Karpas-422 (cell line): ENCODE measurements at regions not wholly inside any gene's neighbourhood (a gene's known extent, or its start where the extent isn't known, plus 50 kb on each side); places are given as distances from the start of the nearest gene placed in this dataset.

Experiments used
- DNase-seq: peaks from one replicate; pipeline ENCODE4 v3.0.0-alpha.2; 2015
- H2AFZ ChIP-seq: fragments of 200-600 bp; sonication (generic); 2 replicates; pipeline ENCODE4 v1.6.1; 2014; ENCODE audit warnings: antibody characterized with exemption, low read length, mixed read lengths
- H3K27ac ChIP-seq: fragments of 200-600 bp; sonication (generic); 2 replicates; pipeline ENCODE4 v1.5.1; 2014; ENCODE audit warnings: mild to moderate bottlenecking, low read length, moderate library complexity
- H3K27me3 ChIP-seq: fragments of 200-600 bp; sonication (generic); 2 replicates; pipeline ENCODE4 v1.6.1; 2014; ENCODE audit warnings: low read length, mixed read lengths
- H3K36me3 ChIP-seq: fragments of 200-600 bp; sonication (generic); 2 replicates; pipeline ENCODE4 v1.6.1; 2014; ENCODE audit warnings: low read length, mixed read lengths; ENCODE audit not compliant: insufficient read depth
- H3K4me1 ChIP-seq: fragments of 200-600 bp; sonication (generic); 2 replicates; pipeline ENCODE4 v1.6.1; 2014; ENCODE audit warnings: mild to moderate bottlenecking, low read length, mixed read lengths
- H3K4me2 ChIP-seq: fragments of 200-600 bp; sonication (generic); 2 replicates; pipeline ENCODE4 v1.6.1; 2014; ENCODE audit warnings: low read length, low read depth, mild to moderate bottlenecking; ENCODE audit not compliant: poor library complexity, severe bottlenecking
- H3K4me3 ChIP-seq: fragments of 200-600 bp; sonication (generic); 2 replicates; pipeline ENCODE4 v1.5.1; 2014; ENCODE audit warnings: mild to moderate bottlenecking, antibody characterized with exemption, low read length, mixed read lengths
- H3K79me2 ChIP-seq: fragments of 200-600 bp; sonication (generic); 2 replicates; pipeline ENCODE4 v1.6.1; 2014; ENCODE audit warnings: mild to moderate bottlenecking, low read length, mixed read lengths
- H3K9ac ChIP-seq: fragments of 200-600 bp; sonication (generic); 2 replicates; pipeline ENCODE4 v1.6.0; 2014; ENCODE audit warnings: low read length
- H3K9me2 ChIP-seq: fragments of 200-600 bp; sonication (generic), shearing (Covaris generic); replicated peaks from 2 replicates; pipeline ENCODE4 v1.6.0; 2014; ENCODE audit warnings: mild to moderate bottlenecking, low read length, moderate library complexity; ENCODE audit not compliant: insufficient read depth
- H3K9me3 ChIP-seq: fragments of 300-700, 200-600 bp; sonication (generic); 2 replicates; pipeline ENCODE4 v1.6.1; 2014; ENCODE audit warnings: low read length, mixed read lengths
- H4K20me1 ChIP-seq: fragments of 200-600 bp; sonication (generic); 2 replicates; pipeline ENCODE4 v1.6.1; 2014; ENCODE audit warnings: mild to moderate bottlenecking, antibody characterized with exemption, low read length, low read depth; ENCODE audit not compliant: insufficient read depth

DNA sequence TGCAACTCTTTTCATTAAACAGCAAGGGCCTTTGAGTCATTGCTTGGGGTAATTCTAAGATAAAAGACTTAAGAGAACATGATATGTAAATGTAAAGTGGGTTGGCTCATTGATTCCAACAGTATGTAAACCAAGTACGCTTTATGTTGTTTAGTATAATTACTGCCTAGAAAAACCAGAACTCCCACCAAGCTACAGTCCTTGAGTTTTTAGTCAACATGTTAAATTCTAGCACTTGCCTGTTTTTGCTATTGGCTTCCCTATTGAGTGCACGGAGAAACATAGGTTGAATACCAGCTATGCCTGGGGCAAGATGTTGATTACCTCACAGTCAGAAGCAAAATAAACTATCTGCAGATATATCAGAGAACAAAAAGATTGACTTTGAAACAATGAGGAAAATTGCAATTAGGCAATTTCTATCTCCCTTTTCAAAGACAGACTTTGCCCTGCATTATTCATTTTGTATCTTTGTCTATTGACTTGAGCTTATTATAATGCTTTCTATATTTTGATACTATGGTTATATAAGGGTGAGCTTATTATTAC lies 179.3 kb downstream of the ZPLD1 start:
- no peak overlapping the region for H3K9ac ChIP-seq
- no peak overlapping the region for H3K4me2 ChIP-seq
- no peak overlapping the region for H2AFZ ChIP-seq
- DNase-seq = no peak
- H3K4me1 ChIP-seq = no peaks in the 10 kb centered on the region
- H3K27me3 ChIP-seq = no peaks in the 10 kb centered on the region
- no peak overlapping the region for H3K4me3 ChIP-seq
- no peaks in the 10 kb centered on the region for H4K20me1 ChIP-seq
- H3K9me3 ChIP-seq = no peaks in the 10 kb centered on the region
- H3K9me2 ChIP-seq = no peaks in the 10 kb centered on the region
- H3K36me3 ChIP-seq = no peaks in the 10 kb centered on the region
- no peak overlapping the region for H3K27ac ChIP-seq
- H3K79me2 ChIP-seq = no peaks in the 10 kb centered on the region

DNA sequence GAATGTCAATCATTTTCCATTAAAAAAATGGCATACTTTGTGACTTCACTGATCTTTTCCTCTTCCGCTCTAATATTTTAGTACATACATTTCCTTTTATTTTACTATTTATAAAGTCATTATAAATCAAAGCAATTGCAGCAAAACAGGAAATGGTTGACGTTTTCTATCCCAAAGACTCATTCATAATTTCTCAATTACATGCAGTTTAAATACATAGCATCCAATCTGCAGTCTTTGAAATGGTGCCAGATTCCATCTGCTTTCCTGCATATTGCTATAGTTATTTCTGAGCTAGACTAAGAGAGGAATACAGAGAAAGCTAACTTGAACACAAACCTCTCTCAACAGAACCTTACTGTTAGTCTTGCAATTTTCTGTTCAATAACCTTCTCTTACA lies 179.8 kb downstream of the ZPLD1 start:
- H3K9me3 ChIP-seq = no peaks in the 10 kb centered on the region
- H3K4me2 ChIP-seq = no peak overlapping the region
- no peak overlapping the region for H3K9ac ChIP-seq
- H3K79me2 ChIP-seq = no peaks in the 10 kb centered on the region
- no peak overlapping the region for H3K4me3 ChIP-seq
- H3K36me3 ChIP-seq = no peaks in the 10 kb centered on the region
- no peaks in the 10 kb centered on the region for H4K20me1 ChIP-seq
- no peak for DNase-seq
- H3K27ac ChIP-seq = no peak overlapping the region
- H3K9me2 ChIP-seq = no peaks in the 10 kb centered on the region
- H2AFZ ChIP-seq = no peak overlapping the region
- no peaks in the 10 kb centered on the region for H3K4me1 ChIP-seq
- H3K27me3 ChIP-seq = no peaks in the 10 kb centered on the region

DNA sequence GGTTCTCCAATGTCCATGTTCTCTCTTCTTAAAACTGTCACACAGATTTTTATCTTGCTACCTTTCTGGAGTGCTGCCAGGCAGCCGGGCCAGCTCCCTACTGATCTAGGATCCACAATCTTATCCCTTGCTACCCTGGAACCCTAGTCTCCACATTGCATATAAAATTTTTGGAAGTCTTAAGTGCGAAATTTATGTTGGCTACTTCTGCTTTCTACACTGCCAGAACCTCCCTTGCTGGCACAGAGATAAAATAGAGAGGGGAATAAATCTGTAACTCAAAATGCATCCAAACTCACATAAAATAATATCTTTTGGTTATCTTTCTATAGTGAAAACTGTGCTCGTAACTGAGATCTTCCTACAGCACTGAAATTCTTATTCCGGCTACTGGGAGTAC lies 182.6 kb downstream of the ZPLD1 start:
- Histone ChIP-seq H3K27ac (no peak overlapping the region), H3K79me2 (no peaks in the 10 kb centered on the region), H3K36me3 (no peaks in the 10 kb centered on the region), H3K4me1 (no peaks in the 10 kb centered on the region), H3K9me2 (no peaks in the 10 kb centered on the region), H2AFZ (no peak overlapping the region), H3K4me2 (no peak overlapping the region), H4K20me1 (no peaks in the 10 kb centered on the region), H3K9me3 (no peaks in the 10 kb centered on the region), H3K27me3 (no peaks in the 10 kb centered on the region), H3K9ac (no peak overlapping the region), H3K4me3 (no peak overlapping the region)
- no peak for DNase-seq

DNA sequence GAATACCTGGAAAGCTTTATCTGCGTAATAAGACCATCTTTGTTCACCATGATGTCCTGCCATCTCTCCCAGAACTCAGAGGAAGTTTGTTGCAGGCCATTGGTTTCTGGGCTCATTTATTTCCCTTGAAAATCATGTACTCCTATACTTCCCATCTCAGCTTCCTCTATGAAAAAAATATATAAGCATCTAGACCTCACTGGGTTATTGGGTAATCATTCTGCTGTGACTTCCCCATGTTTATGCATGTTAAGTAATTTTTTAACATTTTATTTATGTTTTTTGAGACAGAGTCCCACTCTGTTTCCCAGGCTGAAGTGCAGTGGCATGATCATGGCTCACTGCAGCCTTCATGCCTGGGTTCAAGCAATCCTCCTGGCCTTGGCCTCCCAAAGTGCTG lies 184.5 kb downstream of the ZPLD1 start:
- no peaks in the 10 kb centered on the region for H3K79me2 ChIP-seq
- no peak overlapping the region for H3K9ac ChIP-seq
- H3K4me3 ChIP-seq = no peak overlapping the region
- no peaks in the 10 kb centered on the region for H3K36me3 ChIP-seq
- no peak overlapping the region for H3K4me2 ChIP-seq
- no peaks in the 10 kb centered on the region for H3K9me2 ChIP-seq
- H2AFZ ChIP-seq = no peak overlapping the region
- no peak overlapping the region for H3K27ac ChIP-seq
- no peak for DNase-seq
- H4K20me1 ChIP-seq = no peaks in the 10 kb centered on the region
- H3K27me3 ChIP-seq = no peaks in the 10 kb centered on the region
- no peaks in the 10 kb centered on the region for H3K4me1 ChIP-seq
- no peaks in the 10 kb centered on the region for H3K9me3 ChIP-seq

DNA sequence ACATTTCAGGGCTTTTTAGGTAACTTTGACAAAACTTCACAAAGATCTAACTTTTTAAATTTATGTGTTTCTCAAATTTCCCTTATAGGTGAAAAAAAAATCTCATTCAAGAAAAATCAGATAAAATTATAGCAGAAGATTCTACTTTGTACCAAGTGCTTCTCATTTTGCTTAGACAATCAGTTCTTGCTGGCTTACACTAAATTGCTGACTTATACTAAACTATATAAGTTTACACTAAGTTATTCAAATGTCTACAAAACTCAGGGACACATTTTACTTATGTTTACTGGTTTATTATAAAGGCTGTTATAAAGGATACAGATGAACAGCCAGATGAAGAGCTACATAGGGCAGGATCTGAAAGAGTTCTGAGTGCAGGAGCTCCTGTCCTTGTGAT lies 195.1 kb downstream of the ZPLD1 start:
- Histone ChIP-seq H3K4me2 (no peak overlapping the region), H2AFZ (no peak overlapping the region), H3K9me3 (peaks cover 5% of the 10 kb centered on the region)

DNA sequence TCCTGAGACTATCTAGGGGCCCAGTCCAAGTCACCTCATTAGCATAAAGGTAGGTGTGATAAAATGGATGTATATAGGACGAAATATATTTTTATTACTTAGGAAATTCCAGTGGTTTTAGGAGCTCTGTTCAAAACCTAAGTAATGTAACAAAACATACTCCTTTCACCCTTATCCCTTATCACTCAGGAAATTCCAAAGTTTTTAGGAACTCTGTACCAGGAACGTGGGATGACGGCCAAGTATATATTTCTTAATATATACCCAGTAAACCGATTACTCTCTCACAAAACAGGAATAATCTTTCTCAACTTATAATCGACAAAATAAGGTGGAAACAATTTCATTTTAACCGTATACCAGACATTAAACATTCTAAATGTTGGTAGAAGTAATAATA lies 195.7 kb downstream of the ZPLD1 start:
- no peak overlapping the region for H3K9ac ChIP-seq

More for the DNA sequence above, 195.1 kb downstream of the ZPLD1 start:
- no peak for DNase-seq
- no peaks in the 10 kb centered on the region for H3K9me2 ChIP-seq
- no peak overlapping the region for H3K4me3 ChIP-seq
- H4K20me1 ChIP-seq = no peaks in the 10 kb centered on the region
- H3K27ac ChIP-seq = no peak overlapping the region
- no peaks in the 10 kb centered on the region for H3K36me3 ChIP-seq
- H3K79me2 ChIP-seq = no peaks in the 10 kb centered on the region
- H3K9ac ChIP-seq = no peak overlapping the region
- no peaks in the 10 kb centered on the region for H3K27me3 ChIP-seq
- H3K4me1 ChIP-seq = no peaks in the 10 kb centered on the region

DNA sequence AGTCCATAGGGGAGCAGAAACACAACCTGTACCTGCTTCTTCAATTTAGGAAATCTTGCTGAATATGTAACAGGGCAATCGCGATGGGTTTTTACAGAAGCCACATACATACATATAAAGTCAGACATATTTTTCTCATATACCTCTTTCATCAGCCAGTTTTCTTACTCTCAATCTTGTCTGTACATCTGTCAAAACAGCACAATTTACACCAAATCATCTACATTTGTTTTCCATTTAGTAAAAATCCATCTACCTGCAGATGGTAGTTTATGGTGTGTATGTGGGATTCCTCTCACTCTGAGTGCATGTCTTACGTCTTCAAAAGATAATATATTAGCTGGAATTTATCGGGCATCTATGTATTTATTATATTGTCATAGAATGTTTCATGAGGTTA lies 208.7 kb downstream of the ZPLD1 start:
- no peaks in the 10 kb centered on the region for H3K79me2 ChIP-seq
- no peaks in the 10 kb centered on the region for H3K9me3 ChIP-seq
- no peak overlapping the region for H3K4me3 ChIP-seq
- H3K9me2 ChIP-seq = no peaks in the 10 kb centered on the region; the same call in 1 of the 2 replicates
- H3K4me2 ChIP-seq = no peak overlapping the region
- no peaks in the 10 kb centered on the region for H3K4me1 ChIP-seq
- H2AFZ ChIP-seq = no peak overlapping the region
- H3K27me3 ChIP-seq = no peaks in the 10 kb centered on the region
- no peak overlapping the region for H3K27ac ChIP-seq
- DNase-seq = no peak
- no peak overlapping the region for H3K9ac ChIP-seq
- no peaks in the 10 kb centered on the region for H4K20me1 ChIP-seq
- H3K36me3 ChIP-seq = no peaks in the 10 kb centered on the region

More for the DNA sequence above, 195.7 kb downstream of the ZPLD1 start:
- no peak overlapping the region for H2AFZ ChIP-seq
- no peaks in the 10 kb centered on the region for H4K20me1 ChIP-seq
- H3K79me2 ChIP-seq = no peaks in the 10 kb centered on the region
- peaks cover 5% of the 10 kb centered on the region for H3K9me3 ChIP-seq
- H3K9me2 ChIP-seq = no peaks in the 10 kb centered on the region
- H3K36me3 ChIP-seq = no peaks in the 10 kb centered on the region
- H3K27me3 ChIP-seq = no peaks in the 10 kb centered on the region
- no peak overlapping the region for H3K4me2 ChIP-seq
- no peaks in the 10 kb centered on the region for H3K4me1 ChIP-seq
- no peak for DNase-seq
- H3K27ac ChIP-seq = no peak overlapping the region
- H3K4me3 ChIP-seq = no peak overlapping the region

DNA sequence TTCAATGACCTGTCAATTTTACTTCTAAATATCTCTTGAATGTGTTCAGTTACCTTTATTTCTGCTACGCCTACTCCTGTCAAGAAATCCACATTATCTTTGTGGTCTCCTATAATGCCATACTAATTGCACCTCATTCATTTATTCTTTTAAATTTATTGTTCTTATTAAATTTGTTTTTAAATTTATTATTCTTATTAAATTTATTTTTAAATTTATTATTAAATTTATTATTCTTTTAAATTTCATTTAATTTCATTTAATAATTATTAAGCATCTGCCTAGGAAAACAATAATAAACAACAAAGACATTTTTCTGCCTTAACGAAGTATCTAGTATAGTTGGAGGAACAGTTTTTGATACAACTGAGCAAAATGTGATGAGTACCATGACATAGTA lies 211.7 kb downstream of the ZPLD1 start:
- Histone ChIP-seq H3K4me1 (no peaks in the 10 kb centered on the region), H4K20me1 (no peaks in the 10 kb centered on the region), H3K79me2 (no peaks in the 10 kb centered on the region), H3K27me3 (no peaks in the 10 kb centered on the region), H2AFZ (no peak overlapping the region), H3K9me2 (no peaks in the 10 kb centered on the region; the same call in 1 of the 2 replicates), H3K36me3 (no peaks in the 10 kb centered on the region), H3K27ac (no peak overlapping the region), H3K9me3 (no peaks in the 10 kb centered on the region), H3K4me2 (no peak overlapping the region), H3K9ac (no peak overlapping the region), H3K4me3 (no peak overlapping the region)
- no peak for DNase-seq

DNA sequence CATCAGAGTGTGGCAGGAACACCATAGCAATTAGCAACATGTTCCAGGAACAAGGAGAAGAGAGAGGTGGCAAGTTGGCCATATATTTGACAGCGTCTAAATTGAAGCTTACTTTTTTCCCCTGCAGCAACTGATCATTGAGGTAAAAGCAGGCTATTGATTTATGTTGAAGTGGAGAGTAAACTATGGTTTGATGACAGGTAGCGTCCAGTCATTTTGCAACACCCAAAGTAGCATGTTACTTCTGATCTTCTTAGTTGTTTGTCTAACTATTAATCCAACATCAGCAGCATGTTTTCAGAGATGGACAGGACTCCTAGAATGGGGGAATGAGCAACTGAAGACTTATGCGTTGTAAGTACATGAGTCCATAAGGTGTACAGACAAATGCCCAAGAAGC lies 225.8 kb downstream of the ZPLD1 start:
- no peaks in the 10 kb centered on the region for H3K9me3 ChIP-seq
- H3K4me2 ChIP-seq = no peak overlapping the region
- no peak for DNase-seq
- H3K9me2 ChIP-seq = peaks cover 3% of the 10 kb centered on the region; the same call in 1 of the 2 replicates
- H3K79me2 ChIP-seq = no peaks in the 10 kb centered on the region
- H3K4me3 ChIP-seq = no peak overlapping the region
- no peaks in the 10 kb centered on the region for H3K4me1 ChIP-seq
- no peaks in the 10 kb centered on the region for H3K27me3 ChIP-seq
- no peak overlapping the region for H3K27ac ChIP-seq
- H4K20me1 ChIP-seq = no peaks in the 10 kb centered on the region
- H2AFZ ChIP-seq = no peak overlapping the region
- no peak overlapping the region for H3K9ac ChIP-seq
- H3K36me3 ChIP-seq = no peaks in the 10 kb centered on the region
